Endodermal cell (in vitro differentiated cells): ENCODE measurements at regions not wholly inside any gene's neighbourhood (a gene's known extent, or its start where the extent isn't known, plus 50 kb on each side); places are given as distances from the start of the nearest gene placed in this dataset.

Source experiments
- DNase-seq: peaks from one replicate; pipeline ENCODE4 v3.0.0-alpha.2; 2017
- H3K27ac ChIP-seq: 2 replicates; pipeline ENCODE4 v1.5.1; 2013; ENCODE audit warnings: mild to moderate bottlenecking, low read depth, low read length, moderate library complexity
- H3K27me3 ChIP-seq: 2 replicates; pipeline ENCODE4 v1.6.1; 2013; ENCODE audit warnings: mild to moderate bottlenecking, low read length, moderate library complexity; ENCODE audit not compliant: insufficient read depth, control insufficient read depth, poor library complexity, severe bottlenecking
- H3K36me3 ChIP-seq: 2 replicates; pipeline ENCODE4 v1.7.0; 2013; ENCODE audit warnings: mild to moderate bottlenecking, low read length, moderate library complexity; ENCODE audit not compliant: control insufficient read depth, insufficient read depth
- H3K4me1 ChIP-seq: one replicate; pipeline ENCODE4 v1.7.0; 2013; ENCODE audit warnings: low read length; ENCODE audit not compliant: control insufficient read depth, insufficient read depth
- H3K4me3 ChIP-seq: 2 replicates; pipeline ENCODE4 v1.5.1; 2013; ENCODE audit warnings: mild to moderate bottlenecking, low read length, moderate library complexity
- H3K9ac ChIP-seq: 2 replicates; pipeline ENCODE4 v1.6.1; 2013; ENCODE audit warnings: mild to moderate bottlenecking, low read length, moderate library complexity; ENCODE audit not compliant: poor library complexity, severe bottlenecking; ENCODE audit errors: extremely low read depth
- H3K9me3 ChIP-seq: 2 replicates; pipeline ENCODE4 v1.6.1; 2013; ENCODE audit warnings: mild to moderate bottlenecking, low read length, moderate library complexity; ENCODE audit not compliant: control insufficient read depth
- H3K27ac Mint-ChIP-seq: 2 replicates; pipeline ENCODE4 v1.8.0; 2020; ENCODE audit warnings: mixed read lengths
- H3K27me3 Mint-ChIP-seq: 2 replicates; pipeline ENCODE4 v1.8.0; 2021; ENCODE audit warnings: mild to moderate bottlenecking, mixed read lengths; ENCODE audit not compliant: insufficient read depth
- H3K36me3 Mint-ChIP-seq: 2 replicates; pipeline ENCODE4 v1.8.0; 2020; ENCODE audit warnings: low read depth, mixed read lengths
- H3K4me1 Mint-ChIP-seq: 2 replicates; pipeline ENCODE4 v1.8.0; 2020; ENCODE audit warnings: mixed read lengths
- H3K4me3 Mint-ChIP-seq: 2 replicates; pipeline ENCODE4 v1.8.0; 2020; ENCODE audit warnings: mild to moderate bottlenecking, moderate library complexity, mixed read lengths
- H3K9me3 Mint-ChIP-seq: 2 replicates; pipeline ENCODE4 v1.8.0; 2020; ENCODE audit warnings: mild to moderate bottlenecking, mixed read lengths
- WGBS, 2 experiments: methylation state at CpG; one replicate each; pipeline versions ENCODE4 v1.1.5 to v1.1.7; 2013; ENCODE audit warnings: missing lambda C conversion rate in 2 of 2, mixed read lengths in 1 of 2; ENCODE audit not compliant: insufficient coverage in 1 of 2, insufficient read length in 1 of 2; 5-methylcytosine and 5-hydroxymethylcytosine counted together
- TF ChIP-seq, protein P1 (sequence below): fragments of 200-600 bp; sonication (generic); conservative IDR thresholded peaks from 2 replicates; pipeline ENCODE4 v1.5.0; 2021; ENCODE audit warnings: antibody characterized with exemption, mild to moderate bottlenecking

DNA sequence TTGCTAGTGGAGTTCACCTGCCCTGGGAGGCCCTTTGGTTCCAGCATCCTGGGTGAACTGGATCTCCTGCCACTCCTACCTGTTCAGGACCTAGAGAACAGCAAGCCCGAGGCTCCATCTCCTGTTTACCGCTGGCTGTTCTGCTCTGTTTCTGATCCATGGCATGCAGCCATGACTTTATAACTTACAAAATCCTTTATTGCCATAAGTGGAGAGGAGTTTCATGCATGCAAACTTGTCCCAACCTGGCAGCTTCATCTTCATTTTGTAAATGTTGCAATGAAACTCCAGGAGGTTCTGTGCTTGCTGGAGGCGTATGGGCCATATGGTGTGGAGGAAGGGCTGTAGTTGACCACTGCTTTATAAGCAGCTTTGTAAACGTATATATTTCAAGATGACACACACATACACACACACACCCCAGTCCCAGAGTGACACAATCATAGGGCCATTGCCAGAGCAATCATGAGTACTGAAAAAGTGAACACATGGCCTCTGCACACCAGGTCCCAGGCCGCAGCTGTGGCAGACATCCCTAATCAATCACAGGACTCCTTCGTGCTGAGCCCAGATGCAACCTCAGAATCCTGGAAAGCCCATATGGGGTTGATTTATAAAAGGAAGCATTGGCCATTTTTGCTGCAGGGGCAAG is 69.0 kb downstream of the UBIAD1 start:
- H3K36me3 ChIP-seq, result no peaks in the 10 kb centered on the region
- no peak overlapping the region for H3K27ac Mint-ChIP-seq
- no peaks in the 10 kb centered on the region for H3K27me3 ChIP-seq
- H3K9me3 Mint-ChIP-seq, result no peaks in the 10 kb centered on the region
- no peak overlapping the region for H3K4me3 Mint-ChIP-seq
- H3K27me3 Mint-ChIP-seq, result peaks cover 2% of the 10 kb centered on the region
- peak overlapping the region; percentile 59 for H3K27ac ChIP-seq
- WGBS, 2 experiments, result 82 to 92% methylated on average over 4 to 6 of the region's 6 CpGs
- DNase-seq, result no peak
- peaks cover 24% of the 10 kb centered on the region for H3K4me1 Mint-ChIP-seq
- no peaks in the 10 kb centered on the region for H3K4me1 ChIP-seq
- no peaks in the 10 kb centered on the region for H3K9me3 ChIP-seq
- H3K4me3 ChIP-seq, result no peak overlapping the region
- H3K9ac ChIP-seq, result no peak overlapping the region
- TF ChIP-seq, protein P1, sequence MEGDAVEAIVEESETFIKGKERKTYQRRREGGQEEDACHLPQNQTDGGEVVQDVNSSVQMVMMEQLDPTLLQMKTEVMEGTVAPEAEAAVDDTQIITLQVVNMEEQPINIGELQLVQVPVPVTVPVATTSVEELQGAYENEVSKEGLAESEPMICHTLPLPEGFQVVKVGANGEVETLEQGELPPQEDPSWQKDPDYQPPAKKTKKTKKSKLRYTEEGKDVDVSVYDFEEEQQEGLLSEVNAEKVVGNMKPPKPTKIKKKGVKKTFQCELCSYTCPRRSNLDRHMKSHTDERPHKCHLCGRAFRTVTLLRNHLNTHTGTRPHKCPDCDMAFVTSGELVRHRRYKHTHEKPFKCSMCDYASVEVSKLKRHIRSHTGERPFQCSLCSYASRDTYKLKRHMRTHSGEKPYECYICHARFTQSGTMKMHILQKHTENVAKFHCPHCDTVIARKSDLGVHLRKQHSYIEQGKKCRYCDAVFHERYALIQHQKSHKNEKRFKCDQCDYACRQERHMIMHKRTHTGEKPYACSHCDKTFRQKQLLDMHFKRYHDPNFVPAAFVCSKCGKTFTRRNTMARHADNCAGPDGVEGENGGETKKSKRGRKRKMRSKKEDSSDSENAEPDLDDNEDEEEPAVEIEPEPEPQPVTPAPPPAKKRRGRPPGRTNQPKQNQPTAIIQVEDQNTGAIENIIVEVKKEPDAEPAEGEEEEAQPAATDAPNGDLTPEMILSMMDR, result no peak
- H3K36me3 Mint-ChIP-seq, result no peaks in the 10 kb centered on the region

DNA sequence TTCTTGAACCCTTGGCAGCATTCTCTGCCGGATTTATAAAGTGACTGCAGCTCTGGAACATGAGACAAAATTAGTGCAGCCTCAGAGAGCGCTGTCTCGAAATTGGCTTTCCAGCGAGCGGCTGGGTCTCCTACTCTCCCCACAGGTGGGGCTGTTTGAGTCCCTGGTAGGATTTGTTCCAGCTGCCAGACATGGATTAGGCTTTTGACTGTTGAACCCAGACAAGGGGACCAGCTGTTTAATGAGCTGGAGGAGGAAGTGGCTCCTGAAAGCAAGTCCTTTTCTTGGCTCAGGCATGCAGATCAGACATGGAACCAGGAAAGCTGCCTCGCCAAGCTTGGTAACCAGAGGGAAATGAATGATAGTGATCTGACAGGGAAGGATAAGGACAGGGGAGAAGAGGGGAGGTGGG is 69.6 kb downstream of the UBIAD1 start:
- Mint-ChIP-seq H3K9me3 (no peaks in the 10 kb centered on the region), H3K4me1 (peaks cover 22% of the 10 kb centered on the region), H3K27me3 (peaks cover 2% of the 10 kb centered on the region), H3K4me3 (no peak overlapping the region), H3K27ac (no peak overlapping the region), H3K36me3 (no peaks in the 10 kb centered on the region)
- Histone ChIP-seq H3K27me3 (no peaks in the 10 kb centered on the region), H3K9ac (no peak overlapping the region), H3K9me3 (no peaks in the 10 kb centered on the region), H3K36me3 (no peaks in the 10 kb centered on the region), H3K27ac (peak overlapping the region; percentile 59), H3K4me3 (no peak overlapping the region), H3K4me1 (no peaks in the 10 kb centered on the region)
- TF ChIP-seq, protein P1, result peak; percentile 40
- 77 to 78% methylated on average over 6 of the region's 6 CpGs for WGBS, 2 experiments
- peak; percentile 51 for DNase-seq

DNA sequence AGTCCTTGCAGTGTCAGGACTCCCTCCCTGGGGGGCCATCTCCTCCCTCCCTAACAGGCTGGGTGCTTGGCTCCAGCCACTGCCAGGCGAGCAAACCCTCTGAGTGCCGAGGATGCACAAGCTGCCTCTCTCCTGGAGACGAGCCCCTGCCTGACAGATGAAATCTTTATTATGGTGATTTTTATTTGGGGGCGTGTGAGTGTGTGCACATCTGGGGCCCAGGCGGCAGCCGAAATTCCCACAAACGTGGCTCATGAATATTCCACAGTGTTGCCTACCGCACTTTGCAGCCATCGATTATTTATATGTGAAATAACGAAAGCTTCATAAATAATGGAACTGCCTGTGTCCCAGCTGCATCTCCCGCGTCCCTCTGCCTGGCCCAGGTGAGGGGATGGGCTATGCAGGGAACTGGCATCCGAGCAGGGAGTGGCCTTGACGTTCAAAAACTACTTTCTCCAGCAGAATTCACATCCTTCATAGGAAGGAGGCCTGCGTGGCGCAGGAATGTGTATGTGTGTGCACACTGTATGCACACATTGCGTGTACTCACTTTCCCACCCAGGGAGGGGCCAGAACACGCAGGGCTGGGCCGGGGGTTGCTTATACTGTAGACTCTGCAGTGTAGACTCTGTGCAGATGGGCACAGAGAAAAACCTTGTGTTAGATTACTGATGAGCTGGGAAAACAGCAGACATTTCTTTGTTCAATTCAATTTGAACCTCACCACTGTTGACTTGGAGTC is 73.1 kb downstream of the UBIAD1 start:
- H3K27ac ChIP-seq, result peak overlapping the region; percentile 75
- Mint-ChIP-seq H3K9me3 (no peaks in the 10 kb centered on the region), H3K4me1 (peaks cover 5% of the 10 kb centered on the region), H3K27me3 (peaks cover 2% of the 10 kb centered on the region), H3K4me3 (no peak overlapping the region), H3K36me3 (no peaks in the 10 kb centered on the region), H3K27ac (no peak overlapping the region)
- DNase-seq, result no peak
- no peaks in the 10 kb centered on the region for H3K27me3 ChIP-seq
- H3K9me3 ChIP-seq, result no peaks in the 10 kb centered on the region
- no peak overlapping the region for H3K9ac ChIP-seq
- WGBS, 2 experiments, result 81 to 84% methylated on average over 15 to 19 of the region's 19 CpGs
- no peaks in the 10 kb centered on the region for H3K36me3 ChIP-seq
- no peaks in the 10 kb centered on the region for H3K4me1 ChIP-seq
- H3K4me3 ChIP-seq, result no peak overlapping the region
- TF ChIP-seq, protein P1, result no peak
